ENCODE measurements at regions not wholly inside any gene's neighbourhood (a gene's known extent, or its start where the extent isn't known, plus 50 kb on each side); places are given as distances from the start of the nearest gene placed in this dataset.

- TF ChIP-seq HDGF (IDR thresholded peaks at IDR 0.05; ENCODE audit: borderline replicate concordance) (no peak), SP1 (IDR thresholded peaks at IDR 0.05) (no peak), TARDBP (IDR thresholded peaks at IDR 0.05) (no peak), FOXM1 (IDR thresholded peaks at IDR 0.05; ENCODE audit: borderline replicate concordance) (no peak), FOXA1 (IDR thresholded peaks at IDR 0.05) (no peak), NFRKB (IDR thresholded peaks at IDR 0.05) (no peak), CTBP1 (IDR thresholded peaks at IDR 0.05; ENCODE audit: borderline replicate concordance) (no peak), ARNT (IDR thresholded peaks at IDR 0.05) (no peak), BHLHE40 (IDR thresholded peaks at IDR 0.05; ENCODE audit: borderline replicate concordance) (no peak), L3MBTL2 (conservative IDR thresholded peaks at IDR 0.05) (no peak), PKNOX1 (IDR thresholded peaks at IDR 0.05) (no peak), FOXK2 (IDR thresholded peaks at IDR 0.05) (no peak), ELF4 (IDR thresholded peaks at IDR 0.05) (no peak)
These were observed 473.1 kb upstream of the PODXL start for GRCh38 chr7:132029369-132030085.
